GM18498 (cell line): ENCODE measurements at regions not wholly inside any gene's neighbourhood (a gene's known extent, or its start where the extent isn't known, plus 50 kb on each side); places are given as distances from the start of the nearest gene placed in this dataset.
"Not testable (repeated sequence)": the region's sequence is repeated elsewhere in the genome, so short reads cannot be mapped to it uniquely, and the experiment has no call there.

ENCODE experiments used
- ATAC-seq: cut with Tn5 transposase; IDR thresholded peaks from one replicate; pipeline ENCODE4 v1.9.1; 2021; ENCODE audit warnings: mild to moderate bottlenecking, moderate library complexity; ENCODE audit not compliant: unreplicated experiment

- no peak for ATAC-seq
These were observed 1561.7 kb upstream of the SLC39A10 start for GRCh38 chr2:194095359-194095758.

DNA sequence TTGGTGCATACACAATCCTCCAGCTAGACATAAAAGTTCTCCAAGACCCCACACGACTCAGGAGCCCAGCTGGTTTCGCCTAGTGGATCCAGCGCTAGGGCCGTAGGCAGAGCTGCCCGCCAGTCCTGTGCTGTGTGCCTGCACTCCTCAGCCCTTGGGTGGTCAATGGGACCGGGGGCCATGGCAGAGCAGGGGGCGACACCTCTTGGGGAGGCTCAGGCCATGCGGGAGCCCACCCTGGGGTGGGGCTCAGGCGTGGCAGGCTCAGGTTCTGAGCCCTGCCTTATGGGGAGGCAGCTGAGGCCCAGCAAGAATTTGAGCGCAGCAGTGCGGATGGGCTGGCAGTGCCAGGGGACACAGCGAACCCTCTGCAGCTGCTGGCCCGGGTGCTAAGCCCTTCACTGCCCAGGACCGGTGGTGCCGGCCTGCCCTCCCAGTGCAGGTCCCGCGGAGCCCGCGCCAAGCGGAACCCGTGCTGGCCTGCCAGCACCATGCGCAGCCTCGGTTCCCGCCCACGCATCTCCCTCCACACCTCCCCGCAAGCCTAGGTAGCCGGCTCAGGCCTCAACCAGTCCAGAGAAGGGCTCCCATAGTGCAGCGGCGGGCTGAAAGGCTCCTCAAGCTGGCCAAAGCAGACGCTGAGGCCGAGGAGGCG lies 1566.6 kb upstream of the SLC39A10 start:
- ATAC-seq = no peak

- ATAC-seq = peak; percentile 64
These were observed 1569.7 kb upstream of the SLC39A10 start for GRCh38 chr2:194087089-194087958.

DNA sequence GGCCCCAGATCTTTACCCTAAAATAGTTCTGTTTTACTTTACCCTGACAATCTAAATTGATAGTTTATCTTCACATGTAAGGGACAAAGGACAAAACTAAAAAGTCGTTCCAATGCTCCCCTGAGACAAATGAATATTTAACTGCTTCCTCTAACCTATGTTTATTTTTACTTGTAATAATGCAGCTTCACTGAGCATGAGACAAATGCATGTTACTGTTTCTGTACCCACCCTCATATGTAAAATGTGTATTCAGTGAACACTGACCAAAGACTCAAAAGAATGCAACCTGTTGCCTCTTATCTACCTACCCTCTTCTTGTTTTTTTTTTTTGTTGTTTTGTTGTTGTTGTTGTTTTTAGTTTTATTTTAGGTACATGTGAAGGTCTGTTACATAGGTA lies 1570.9 kb upstream of the SLC39A10 start:
- no peak for ATAC-seq

DNA sequence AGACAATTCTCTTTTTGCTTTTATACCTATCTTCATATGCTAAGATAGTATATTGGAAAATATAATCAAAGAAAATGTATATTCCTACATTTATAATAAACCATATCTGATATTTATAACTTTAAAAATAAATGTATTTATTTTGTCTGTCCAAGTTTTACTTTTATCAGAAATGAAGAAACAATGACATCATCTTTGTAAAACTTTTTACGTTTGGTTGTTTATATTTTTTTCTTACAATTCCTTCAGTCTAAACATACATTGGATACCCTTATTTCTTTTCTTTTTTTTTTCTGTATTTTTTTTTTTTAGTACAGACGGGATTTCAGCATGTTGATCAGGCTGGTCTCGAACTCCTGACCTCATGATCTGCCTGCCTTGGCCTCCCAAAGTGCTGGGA lies 1577.0 kb upstream of the SLC39A10 start:
- no peak for ATAC-seq

- ATAC-seq = no peak
These were observed 1579.7 kb upstream of the SLC39A10 start for GRCh38 chr2:194077366-194077765.

DNA sequence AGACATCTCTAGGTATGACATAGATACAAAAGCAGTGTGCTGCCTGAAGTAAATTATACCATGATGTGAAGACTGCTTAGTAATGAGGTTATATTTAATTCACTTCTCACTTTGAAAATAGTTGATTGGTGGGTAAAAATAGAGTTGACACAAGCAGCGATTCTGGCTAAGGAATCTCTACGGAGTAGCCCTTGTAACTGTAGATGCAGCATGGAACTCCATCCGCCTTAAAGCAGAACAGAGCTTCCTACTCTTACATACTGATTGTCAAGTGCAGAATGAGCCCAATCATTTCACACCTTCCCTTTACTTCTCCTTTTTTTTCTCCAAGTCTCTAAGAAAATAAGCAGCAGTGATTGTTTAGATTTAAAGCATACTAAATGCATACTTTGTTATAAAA lies 1594.6 kb upstream of the SLC39A10 start:
- ATAC-seq = no peak

DNA sequence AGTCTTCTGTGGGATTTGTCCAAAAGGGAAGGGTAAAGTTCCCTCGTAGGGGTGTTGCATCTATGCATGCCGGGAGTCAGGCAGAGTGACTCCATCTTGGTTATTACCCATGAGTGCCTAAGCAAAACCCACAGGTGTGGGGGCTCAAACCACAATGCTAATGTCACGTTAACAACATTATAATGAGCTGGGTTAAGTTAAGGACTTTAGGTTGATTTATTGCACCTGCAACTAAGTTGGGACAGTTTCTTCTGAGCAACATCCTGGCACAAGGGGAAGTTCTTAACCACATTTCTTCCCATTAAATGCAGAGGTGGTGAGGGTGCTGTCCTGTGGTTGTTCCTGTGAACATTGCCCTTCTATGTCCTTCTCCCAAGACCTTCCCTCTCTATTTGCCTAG lies 1596.8 kb upstream of the SLC39A10 start:
- ATAC-seq = no peak

GRCh38 chr2:194054313-194054712 lies 1602.7 kb upstream of the SLC39A10 start:
- no peak for ATAC-seq

DNA sequence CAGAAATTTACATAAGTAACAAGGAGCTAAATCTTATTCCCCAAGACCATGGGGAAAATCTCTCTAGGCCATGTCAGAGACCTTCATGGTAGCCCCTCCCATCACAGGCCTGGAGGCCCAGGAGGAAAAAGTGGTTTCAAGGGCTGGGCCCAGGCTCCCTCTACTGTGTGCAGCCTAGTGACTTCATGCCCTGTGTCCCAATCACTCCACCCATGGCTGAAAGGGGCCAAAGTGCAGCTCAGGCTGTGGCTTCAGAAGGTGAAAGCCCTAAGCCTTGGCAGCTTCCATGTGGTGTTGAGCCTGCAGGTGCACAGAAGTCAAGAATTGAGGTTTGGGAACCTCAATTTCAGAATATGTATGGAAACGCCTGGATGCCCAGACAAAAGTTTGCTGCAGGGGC lies 1612.7 kb upstream of the SLC39A10 start:
- no peak for ATAC-seq

- not testable (repeated sequence) for ATAC-seq
These were observed 1635.9 kb upstream of the SLC39A10 start for GRCh38 chr2:194021130-194021529.

GRCh38 chr2:194020155-194020554 lies 1636.9 kb upstream of the SLC39A10 start:
- no peak for ATAC-seq

DNA sequence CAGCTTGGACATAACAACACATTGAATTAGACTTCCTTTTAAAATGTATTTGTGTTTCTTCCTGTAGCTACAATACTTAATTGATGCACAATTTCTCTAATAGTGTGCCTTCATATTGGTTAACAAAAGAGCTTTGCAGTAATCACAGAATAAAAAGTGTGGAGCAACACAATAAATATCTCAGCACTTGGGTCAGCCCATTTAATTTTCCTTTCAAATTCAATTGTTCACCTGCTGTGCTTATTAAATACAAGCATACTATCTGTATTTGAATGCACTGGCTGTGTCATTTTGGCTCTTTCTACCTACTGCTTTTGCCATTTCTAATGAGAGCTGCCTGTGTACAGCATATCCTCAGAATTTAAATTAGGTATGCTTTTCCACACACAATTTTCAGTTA lies 1641.3 kb upstream of the SLC39A10 start:
- ATAC-seq = no peak

DNA sequence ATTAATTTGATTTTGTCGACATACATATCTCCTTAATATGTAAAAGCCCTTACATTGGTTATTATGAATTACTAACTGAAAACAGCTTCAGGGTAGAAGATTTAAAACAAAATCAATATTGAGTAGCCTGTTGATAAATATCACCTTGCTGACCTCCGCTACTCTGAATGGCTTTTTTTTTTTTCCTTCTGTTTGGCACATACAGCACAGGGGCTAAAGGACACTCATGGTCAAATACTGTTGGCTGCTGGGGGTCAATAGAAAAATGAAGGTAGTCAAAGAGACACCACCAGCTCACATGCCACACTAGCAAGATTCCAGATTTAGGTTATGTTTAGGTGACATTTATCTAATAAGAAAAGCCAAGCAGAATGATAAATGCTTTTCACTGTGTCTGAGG lies 1642.4 kb upstream of the SLC39A10 start:
- no peak for ATAC-seq

DNA sequence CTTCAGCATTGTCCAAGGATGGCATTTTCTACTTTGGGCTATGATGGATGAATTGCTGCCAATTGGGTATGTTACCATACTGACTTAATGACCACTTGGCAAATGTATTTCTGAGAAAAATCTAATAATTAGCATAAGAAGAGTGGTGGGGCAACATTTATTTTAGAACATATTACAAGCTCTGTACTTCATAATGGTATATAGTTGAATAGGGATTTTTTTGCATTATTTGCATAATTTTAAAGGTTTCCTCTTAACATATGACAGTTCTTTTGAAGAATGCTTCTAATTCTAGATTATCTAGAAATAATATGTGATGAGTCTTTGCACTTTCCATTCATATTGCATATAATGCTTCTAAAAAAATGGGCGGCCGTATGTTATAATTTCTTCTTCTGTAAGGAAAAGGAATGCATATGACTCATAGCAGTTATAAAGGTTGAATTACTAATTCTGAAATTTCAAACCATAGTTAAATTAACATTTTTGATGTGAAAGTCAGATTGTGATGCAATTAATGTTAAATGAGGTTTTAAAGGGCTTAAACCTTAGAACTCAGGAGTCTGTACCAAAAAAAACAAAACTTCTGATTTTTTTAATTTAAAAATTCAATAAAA lies 1652.3 kb upstream of the SLC39A10 start:
- ATAC-seq = no peak

- no peak for ATAC-seq
These were observed 1653.1 kb upstream of the SLC39A10 start for GRCh38 chr2:194003911-194004310.

DNA sequence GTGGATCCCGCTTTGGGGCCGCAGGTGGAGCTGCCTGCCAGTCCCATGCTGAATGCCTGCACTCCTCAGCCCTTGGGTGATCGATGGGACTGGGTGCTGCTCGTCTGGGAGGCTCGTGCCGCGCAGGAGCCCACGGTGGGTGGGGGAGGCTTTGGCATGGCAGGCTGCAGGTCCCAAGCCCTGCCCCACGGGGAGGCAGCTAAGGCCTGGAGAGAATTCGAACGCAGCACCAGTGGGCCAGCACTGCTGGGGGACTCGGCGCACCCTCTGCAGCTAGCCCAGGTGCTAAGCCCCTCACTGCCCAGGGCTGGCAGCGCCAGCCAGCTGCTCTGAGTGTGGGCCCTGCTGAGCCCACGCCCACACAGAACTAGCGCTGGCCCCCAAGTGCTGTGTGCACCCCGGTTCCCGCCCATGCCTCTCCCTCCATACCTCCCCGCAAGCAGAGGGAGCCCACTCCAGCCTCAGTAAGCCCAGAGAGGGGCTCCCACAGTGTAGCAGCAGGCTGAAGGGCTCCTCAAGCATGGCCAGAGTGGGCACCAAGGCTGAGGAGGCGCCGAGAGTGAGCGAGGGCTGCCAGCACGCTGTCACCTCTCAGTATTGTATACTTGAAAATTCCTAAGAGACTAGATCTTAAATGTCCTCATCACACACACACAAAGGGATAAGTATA lies 1654.2 kb upstream of the SLC39A10 start:
- no peak for ATAC-seq

- no peak for ATAC-seq
These were observed 1666.2 kb upstream of the SLC39A10 start for GRCh38 chr2:193990868-193991267.

DNA sequence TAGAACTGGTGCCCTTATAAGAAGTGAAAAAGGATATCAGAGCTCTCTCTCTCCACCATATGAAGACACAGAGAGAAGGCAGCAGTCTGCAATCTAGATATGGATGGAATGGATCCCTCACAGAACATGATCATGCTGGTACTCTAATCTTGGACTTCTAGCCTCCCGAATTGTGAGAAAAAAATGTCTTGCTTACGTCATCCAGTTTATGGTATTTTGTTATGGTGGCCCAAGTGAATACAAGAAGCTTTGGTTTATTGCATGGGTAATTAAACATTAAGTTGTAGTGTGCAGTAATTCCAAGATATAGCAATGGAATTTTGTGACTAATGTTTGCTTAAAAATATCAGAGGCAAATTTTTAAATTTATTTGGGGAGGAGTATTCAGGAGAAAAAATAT lies 1667.4 kb upstream of the SLC39A10 start:
- ATAC-seq = no peak

- no peak for ATAC-seq
These were observed 1668.2 kb upstream of the SLC39A10 start for GRCh38 chr2:193988784-193989183.

DNA sequence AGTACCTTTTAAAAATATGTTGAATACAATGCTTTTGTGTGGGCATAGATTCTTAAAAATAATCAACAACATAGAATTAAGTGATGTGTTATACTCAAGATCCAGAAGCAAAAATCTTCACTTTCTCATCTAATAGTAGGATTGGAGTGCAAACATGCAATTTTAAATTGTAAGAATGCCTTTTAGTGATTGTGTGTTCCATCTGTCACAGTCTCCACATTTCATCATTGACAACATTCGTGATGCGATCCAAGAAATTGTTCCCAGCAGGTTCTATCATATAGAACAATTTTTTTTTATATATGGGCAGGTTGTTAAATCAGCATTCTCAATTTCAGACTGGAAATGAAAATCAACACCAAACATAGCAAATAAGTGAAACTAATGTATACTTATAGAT lies 1671.8 kb upstream of the SLC39A10 start:
- no peak for ATAC-seq
